ENCODE measurements at regions not wholly inside any gene's neighbourhood (a gene's known extent, or its start where the extent isn't known, plus 50 kb on each side); places are given as distances from the start of the nearest gene placed in this dataset.
"Not testable (repeated sequence)": the region's sequence is repeated elsewhere in the genome, so short reads cannot be mapped to it uniquely, and the experiment has no call there.

GRCh38 chr10:100660365-100660764 lies 85.0 kb upstream of the PAX2 start:
- POLR2A ChIA-PET, result no interaction called here
- CTCF ChIA-PET, result no interaction called here

DNA sequence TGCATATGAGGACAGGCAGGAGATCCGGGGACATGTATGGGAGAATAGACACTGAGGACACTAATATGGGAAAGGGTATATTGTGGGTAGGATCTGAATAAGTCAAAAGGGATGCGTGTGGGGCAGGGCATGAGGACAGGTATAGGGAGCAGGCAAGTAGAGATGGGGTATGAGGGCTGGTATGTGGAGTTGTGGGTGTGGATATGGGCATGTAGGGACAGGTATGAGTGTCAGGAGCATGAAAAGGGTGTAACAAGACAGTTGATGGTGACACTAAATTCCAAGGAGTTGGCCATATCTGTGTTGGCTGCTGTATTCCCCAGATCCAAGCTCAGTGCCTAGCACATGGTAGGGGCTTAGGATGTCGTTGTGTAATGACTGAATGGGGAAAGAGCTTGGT lies 84.4 kb upstream of the PAX2 start:
- CTCF ChIA-PET, result no interaction called here
- POLR2A ChIA-PET, result no interaction called here

- POLR2A ChIA-PET, result no interaction called here
- CTCF ChIA-PET, result no interaction called here
These were observed 83.9 kb upstream of the PAX2 start for GRCh38 chr10:100661520-100661919.

GRCh38 chr10:100662067-100662466 lies 83.3 kb upstream of the PAX2 start:
- POLR2A ChIA-PET, result no interaction called here
- CTCF ChIA-PET, result no interaction called here

- POLR2A ChIA-PET, result no interaction called here
- CTCF ChIA-PET, result interaction anchor here (0.9 kb wide), 1 partner anchor 79 kb away, joined by 3 read pairs; no protein-coding TSS in a partner anchor
These were observed 80.8 kb upstream of the PAX2 start for GRCh38 chr10:100664316-100665149.

- POLR2A ChIA-PET, result not testable (repeated sequence)
- CTCF ChIA-PET, result interaction anchor here (1.1 kb wide), 1 partner anchor 77 kb away, joined by 3 read pairs; no protein-coding TSS in a partner anchor
These were observed 78.7 kb upstream of the PAX2 start for GRCh38 chr10:100666634-100667033.

- POLR2A ChIA-PET, result no interaction called here
- CTCF ChIA-PET, result interaction anchor here (1.3 kb wide), 1 partner anchor 72 kb away, joined by 5 read pairs; no protein-coding TSS in a partner anchor
These were observed 75.8 kb upstream of the PAX2 start for GRCh38 chr10:100669616-100670015.

GRCh38 chr10:100670368-100670767 lies 75.0 kb upstream of the PAX2 start:
- POLR2A ChIA-PET, result no interaction called here

GRCh38 chr10:100670828-100671479 lies 74.4 kb upstream of the PAX2 start:
- ChIA-PET CTCF (interaction anchor here (0.6 to 1.8 kb wide), 12 partner anchors 30 to 226 kb away, joined by 3 to 12 read pairs (median 4); no protein-coding TSS in a partner anchor), POLR2A (interaction anchor here (0.8 kb wide), 1 partner anchor 10 kb away, joined by 3 read pairs; no protein-coding TSS in a partner anchor)

More at GRCh38 chr10:100670368-100670767, 75.0 kb upstream of the PAX2 start:
- CTCF ChIA-PET, result interaction anchor here (0.6 to 1.8 kb wide), 9 partner anchors 30 to 227 kb away, joined by 3 to 12 read pairs (median 4); no protein-coding TSS in a partner anchor

DNA sequence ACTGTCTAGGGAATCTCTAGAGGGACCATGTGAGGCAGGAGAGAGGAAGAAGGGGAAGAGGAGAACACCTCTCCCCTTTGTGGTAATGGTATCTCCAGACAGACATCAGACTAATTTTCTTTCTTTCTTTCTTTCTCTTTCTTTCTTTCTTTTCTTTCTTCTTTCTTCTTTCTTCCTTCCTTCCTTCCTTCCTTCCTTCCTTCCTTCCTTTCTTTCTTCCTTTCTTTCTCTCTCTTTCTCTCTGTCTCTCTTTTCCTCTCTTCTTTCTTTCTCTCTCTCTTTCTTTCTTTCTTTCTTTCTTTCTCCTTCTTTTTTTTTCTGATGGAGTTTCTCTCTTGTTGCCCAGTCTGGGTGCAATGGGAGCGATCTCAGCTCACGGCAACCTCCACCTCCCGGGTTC lies 73.2 kb upstream of the PAX2 start:
- ChIA-PET POLR2A (interaction anchor here (0.8 kb wide), 1 partner anchor 8 kb away, joined by 3 read pairs; no protein-coding TSS in a partner anchor), CTCF (interaction anchor here (1.3 to 1.8 kb wide), 3 partner anchors 69 to 80 kb away, joined by 4 to 12 read pairs (median 4); no protein-coding TSS in a partner anchor)

- ChIA-PET CTCF (interaction anchor here (0.6 kb wide), 1 partner anchor 66 kb away, joined by 3 read pairs; no protein-coding TSS in a partner anchor), POLR2A (no interaction called here)
These were observed 68.0 kb upstream of the PAX2 start for GRCh38 chr10:100677290-100677945.

- ChIA-PET POLR2A (interaction anchor here (0.6 kb wide), 1 partner anchor 1466 kb away, joined by 5 read pairs; no protein-coding TSS in a partner anchor), CTCF (interaction anchor here (0.9 to 1.2 kb wide), 3 partner anchors 117 to 361 kb away, joined by 3 read pairs; no protein-coding TSS in a partner anchor)
These were observed 66.1 kb upstream of the PAX2 start for GRCh38 chr10:100679327-100679726.

- ChIA-PET POLR2A (no interaction called here), CTCF (interaction anchor here (1.0 kb wide), 1 partner anchor 61 kb away, joined by 3 read pairs; no protein-coding TSS in a partner anchor)
These were observed 62.4 kb upstream of the PAX2 start for GRCh38 chr10:100683004-100683403.

DNA sequence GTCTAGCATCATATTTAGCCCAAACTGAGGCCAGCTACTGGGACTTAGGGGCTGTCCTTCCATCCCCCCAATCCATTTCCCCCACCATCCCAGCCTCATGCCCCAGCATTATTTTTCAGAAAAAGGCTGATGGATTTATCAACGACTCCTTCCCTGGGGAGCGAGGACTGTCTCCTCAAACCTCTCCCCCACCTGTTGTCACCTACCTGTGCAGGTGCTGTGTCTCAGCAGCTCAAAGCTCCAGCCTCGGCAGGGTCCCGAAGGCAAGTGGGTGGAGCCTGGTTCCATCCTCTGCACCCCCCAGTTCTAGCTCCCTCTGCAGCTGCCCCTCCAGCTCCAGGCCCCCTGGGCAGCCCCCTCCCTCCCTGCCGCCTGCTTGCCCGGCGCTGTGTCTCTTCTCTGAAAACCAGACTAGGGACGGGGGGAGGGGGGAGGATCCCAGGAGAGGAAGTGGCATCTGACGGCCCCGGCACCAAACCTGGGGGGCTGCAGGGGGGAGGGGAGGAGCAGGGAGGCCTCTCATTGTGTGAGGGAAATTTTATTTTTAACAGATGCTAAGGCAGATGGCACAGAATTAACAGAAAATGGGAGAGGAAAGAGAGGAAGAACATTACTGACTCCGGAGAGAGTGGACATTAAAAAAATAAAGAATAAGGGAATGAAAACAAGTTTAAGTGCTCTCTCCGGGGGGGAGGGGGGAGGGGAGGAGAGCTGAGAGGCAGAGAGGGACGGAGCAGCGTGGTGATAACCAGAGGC lies 61.7 kb upstream of the PAX2 start:
- ChIA-PET POLR2A (no interaction called here), CTCF (interaction anchor here (0.6 to 1.0 kb wide), 2 partner anchors 60 to 90 kb away, joined by 3 to 4 read pairs; no protein-coding TSS in a partner anchor)

DNA sequence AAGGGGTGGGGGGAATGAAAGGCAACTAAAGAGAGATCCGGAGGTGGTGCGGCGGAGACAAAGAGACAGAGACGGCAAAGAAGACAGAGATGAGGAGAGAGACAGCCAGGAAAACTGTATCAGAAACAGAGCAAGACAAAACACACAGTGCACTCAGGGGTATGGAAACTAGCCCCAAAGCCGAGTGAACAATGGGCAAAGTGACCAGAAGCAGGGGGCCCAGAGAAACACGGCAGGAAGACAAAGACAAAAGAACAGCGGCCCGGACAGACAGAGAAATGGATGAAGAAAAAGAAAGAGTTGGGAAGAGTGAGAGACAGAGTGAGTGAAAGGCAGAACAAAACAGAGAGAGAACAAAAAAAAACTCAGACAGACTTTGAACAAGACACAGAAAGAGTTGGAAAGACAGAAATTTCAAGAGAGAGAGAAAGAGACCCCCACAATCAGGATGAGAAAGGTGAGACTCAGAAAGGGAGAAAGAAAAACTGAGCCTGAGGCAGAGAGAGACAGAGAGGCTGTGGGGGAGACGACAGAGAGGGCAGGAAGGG lies 60.6 kb upstream of the PAX2 start:
- ChIA-PET POLR2A (no interaction called here), CTCF (no interaction called here)

GRCh38 chr10:100685331-100685730 lies 60.1 kb upstream of the PAX2 start:
- ChIA-PET CTCF (no interaction called here), POLR2A (no interaction called here)

GRCh38 chr10:100687143-100688003 lies 58.0 kb upstream of the PAX2 start:
- CTCF ChIA-PET, result no interaction called here
- POLR2A ChIA-PET, result no interaction called here

DNA sequence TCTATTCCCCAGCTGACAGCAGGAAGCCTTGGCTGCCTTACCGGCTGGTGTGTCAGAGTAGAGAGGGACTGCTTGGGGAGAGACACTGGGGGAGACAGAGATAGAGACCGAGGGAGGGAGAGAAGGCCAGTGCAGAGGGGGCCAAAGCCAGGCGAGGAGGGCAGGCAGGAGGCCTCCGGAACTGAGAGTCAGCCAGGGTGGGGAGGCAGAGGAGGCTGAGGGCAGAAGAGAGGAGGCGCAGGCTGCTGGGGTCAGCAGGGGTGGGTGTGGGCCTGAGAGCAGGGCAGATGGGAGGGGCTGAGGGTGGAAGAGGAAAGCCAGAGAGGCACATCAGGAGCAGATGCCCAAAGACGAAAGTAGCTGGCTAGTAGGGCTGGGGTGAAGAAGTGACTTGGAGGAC lies 57.2 kb upstream of the PAX2 start:
- POLR2A ChIA-PET, result no interaction called here
- CTCF ChIA-PET, result interaction anchor here (1.1 kb wide), 1 partner anchor 135 kb away, joined by 3 read pairs; no protein-coding TSS in a partner anchor

Measured in activated CD8-positive, alpha-beta memory T cell treated with anti-CD3 and anti-CD28 coated beads for 36 hours (primary cell).